Mammary epithelial cell (primary cell): ENCODE measurements at regions not wholly inside any gene's neighbourhood (a gene's known extent, or its start where the extent isn't known, plus 50 kb on each side); places are given as distances from the start of the nearest gene placed in this dataset.

Experiments
- CTCF ChIP-seq, 2 donors: IDR thresholded peaks in 1 of 2; conservative IDR thresholded peaks in 1 of 2; 2 replicates each; pipeline ENCODE4 v1.5.1; 2011 to 2012; ENCODE audit warnings: inconsistent platforms in 2 of 2, low read length in 2 of 2, mild to moderate bottlenecking in 2 of 2, control low read depth in 1 of 2, low read depth in 1 of 2; ENCODE audit not compliant: insufficient read depth in 1 of 2; ENCODE audit errors: extremely low read depth in 1 of 2
- EZH2 ChIP-seq: IDR thresholded peaks from 2 replicates; pipeline ENCODE4 v1.6.1; 2012; ENCODE audit warnings: low read length, inconsistent platforms, borderline replicate concordance

- no peak for TF ChIP-seq CTCF (conservative IDR thresholded peaks at IDR 0.05 in 1 of 2, IDR thresholded peaks at IDR 0.05 in 1 of 2; ENCODE audit: extremely low read depth in 1 of 2, insufficient read depth in 1 of 2, low read depth in 1 of 2, low read length in 2 of 2)
- TF ChIP-seq EZH2, result no peak
Measured at GRCh38 chr4:14893713-14894112, 108.6 kb upstream of the CPEB2 start.
